CD4-positive, alpha-beta T cell (primary cell): ENCODE measurements at regions not wholly inside any gene's neighbourhood (a gene's known extent, or its start where the extent isn't known, plus 50 kb on each side); places are given as distances from the start of the nearest gene placed in this dataset.

ENCODE experiments used
- ATAC-seq: fragments of 200-7000 bp; cut with Tn5 transposase; one replicate; pipeline ENCODE4 v1.10.0; 2022; ENCODE audit warnings: mild to moderate bottlenecking; ENCODE audit not compliant: poor library complexity
- CTCF ChIA-PET: fragments of 350-600 bp; sonication (Branson Sonifier 250); formaldehyde crosslinking; loops from one replicate; lab custom pipeline; 2021; ENCODE audit warnings: antibody characterized with exemption, inconsistent platforms; lab: Charles Lee
- POLR2A ChIA-PET: fragments of 350-600 bp; sonication (Branson Sonifier 250); formaldehyde crosslinking; loops from one replicate; lab custom pipeline; 2021; ENCODE audit warnings: antibody characterized with exemption, inconsistent platforms; lab: Charles Lee
- DNase-seq, 14 experiments: peaks; one replicate each; pipeline ENCODE4 v3.0.0-alpha.2; 2013 to 2020; ENCODE audit warnings: mixed read lengths in 2 of 14
- H3K27ac ChIP-seq, 2 donors: one replicate each; pipeline versions ENCODE4 v1.5.1 to v1.7.0; 2013; ENCODE audit warnings: low read length in 2 of 2, low read depth in 1 of 2, mild to moderate bottlenecking in 1 of 2
- H3K27me3 ChIP-seq, 2 experiments: 1 replicate in 1 of 2; 2 replicates in 1 of 2; pipeline versions ENCODE4 v1.6.1 to v1.7.0; 2013; ENCODE audit warnings: low read length in 2 of 2, control low read depth in 1 of 2, mild to moderate bottlenecking in 1 of 2, moderate library complexity in 1 of 2; ENCODE audit not compliant: insufficient read depth in 2 of 2, control insufficient read depth in 1 of 2
- H3K36me3 ChIP-seq: one replicate; pipeline ENCODE4 v1.6.1; 2013; ENCODE audit warnings: low read length, control low read depth; ENCODE audit not compliant: insufficient read depth
- H3K4me1 ChIP-seq: one replicate; pipeline ENCODE4 v1.6.1; 2013; ENCODE audit warnings: low read length, control low read depth; ENCODE audit not compliant: insufficient read depth
- H3K4me3 ChIP-seq: one replicate; pipeline ENCODE4 v1.5.1; 2013; ENCODE audit warnings: mild to moderate bottlenecking, low read length, moderate library complexity
- H3K9me3 ChIP-seq, 2 experiments: 1 replicate in 1 of 2; 2 replicates in 1 of 2; pipeline versions ENCODE4 v1.6.1 to v1.7.0; 2013; ENCODE audit warnings: low read length in 2 of 2, mild to moderate bottlenecking in 2 of 2, control low read depth in 1 of 2, moderate library complexity in 1 of 2; ENCODE audit not compliant: control insufficient read depth in 1 of 2, insufficient read depth in 1 of 2
- H3K27ac Mint-ChIP-seq: one replicate; pipeline ENCODE4 v1.8.0; 2020; ENCODE audit warnings: mixed read lengths
- H3K27me3 Mint-ChIP-seq: one replicate; pipeline ENCODE4 v1.8.0; 2021; ENCODE audit warnings: mixed read lengths
- H3K36me3 Mint-ChIP-seq: one replicate; pipeline ENCODE4 v1.8.0; 2021; ENCODE audit warnings: low read depth, mixed read lengths
- H3K4me1 Mint-ChIP-seq: one replicate; pipeline ENCODE4 v1.8.0; 2021; ENCODE audit warnings: low read depth, mixed read lengths
- H3K4me3 Mint-ChIP-seq: one replicate; pipeline ENCODE4 v1.8.0; 2020; ENCODE audit warnings: mild to moderate bottlenecking, mixed read lengths
- H3K9me3 Mint-ChIP-seq: one replicate; pipeline ENCODE4 v1.8.0; 2020; ENCODE audit warnings: mixed read lengths
- intact Hi-C, 2 experiments: fragments of 100-400 bp; cut with DNase I in 1 of 2; cut with micrococcal nuclease in 1 of 2; formaldehyde crosslinking; loops; one replicate each; pipeline versions ENCODE4 v1.15.1 to v1.9.0; 2023 to 2025; cut with DNase I, micrococcal nuclease
- TF ChIP-seq, protein P1 (sequence below): fragments of 200-600 bp; IDR thresholded peaks from one replicate; pipeline ENCODE4 v1.8.0; 2022; ENCODE audit warnings: antibody characterized with exemption, mild to moderate bottlenecking

DNA sequence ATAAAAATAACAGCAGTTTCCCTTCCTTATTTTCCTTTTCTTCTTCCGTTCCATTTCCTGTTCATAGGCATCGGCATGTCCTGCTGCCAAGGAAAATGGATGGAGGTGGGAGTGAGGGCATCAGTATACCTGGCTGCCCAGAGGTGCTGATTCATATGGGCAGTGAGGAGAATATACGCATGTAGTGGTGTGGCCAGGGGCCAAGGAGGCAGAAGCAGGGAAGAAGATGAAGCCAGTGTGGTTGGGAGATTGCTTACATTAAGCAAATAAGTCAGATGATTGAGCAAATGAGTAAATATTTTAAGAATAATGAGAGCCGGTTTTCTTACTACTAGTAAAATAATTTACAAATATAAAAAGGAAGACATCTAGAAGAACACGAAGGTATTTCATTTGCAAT, 344.9 kb upstream of the PAPPA start:
- no peak overlapping the region for H3K27ac Mint-ChIP-seq
- H3K9me3 Mint-ChIP-seq = peaks cover 8% of the 10 kb centered on the region
- CTCF ChIA-PET = no interaction called here
- TF ChIP-seq, protein P1, sequence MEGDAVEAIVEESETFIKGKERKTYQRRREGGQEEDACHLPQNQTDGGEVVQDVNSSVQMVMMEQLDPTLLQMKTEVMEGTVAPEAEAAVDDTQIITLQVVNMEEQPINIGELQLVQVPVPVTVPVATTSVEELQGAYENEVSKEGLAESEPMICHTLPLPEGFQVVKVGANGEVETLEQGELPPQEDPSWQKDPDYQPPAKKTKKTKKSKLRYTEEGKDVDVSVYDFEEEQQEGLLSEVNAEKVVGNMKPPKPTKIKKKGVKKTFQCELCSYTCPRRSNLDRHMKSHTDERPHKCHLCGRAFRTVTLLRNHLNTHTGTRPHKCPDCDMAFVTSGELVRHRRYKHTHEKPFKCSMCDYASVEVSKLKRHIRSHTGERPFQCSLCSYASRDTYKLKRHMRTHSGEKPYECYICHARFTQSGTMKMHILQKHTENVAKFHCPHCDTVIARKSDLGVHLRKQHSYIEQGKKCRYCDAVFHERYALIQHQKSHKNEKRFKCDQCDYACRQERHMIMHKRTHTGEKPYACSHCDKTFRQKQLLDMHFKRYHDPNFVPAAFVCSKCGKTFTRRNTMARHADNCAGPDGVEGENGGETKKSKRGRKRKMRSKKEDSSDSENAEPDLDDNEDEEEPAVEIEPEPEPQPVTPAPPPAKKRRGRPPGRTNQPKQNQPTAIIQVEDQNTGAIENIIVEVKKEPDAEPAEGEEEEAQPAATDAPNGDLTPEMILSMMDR = no peak
- Histone ChIP-seq H3K4me3 (no peak overlapping the region), H3K36me3 (no peaks in the 10 kb centered on the region), H3K27ac (no peak overlapping the region), H3K9me3 (no peaks in the 10 kb centered on the region), H3K27me3 (no peaks in the 10 kb centered on the region), H3K4me1 (no peaks in the 10 kb centered on the region)
- H3K4me1 Mint-ChIP-seq = no peaks in the 10 kb centered on the region
- POLR2A ChIA-PET = no interaction called here
- DNase-seq (no peak), ATAC-seq (no peak)
- H3K27me3 Mint-ChIP-seq = peaks cover 7% of the 10 kb centered on the region
- no peak overlapping the region for H3K4me3 Mint-ChIP-seq
- intact Hi-C loops = no loop called here
- H3K36me3 Mint-ChIP-seq = no peaks in the 10 kb centered on the region

DNA sequence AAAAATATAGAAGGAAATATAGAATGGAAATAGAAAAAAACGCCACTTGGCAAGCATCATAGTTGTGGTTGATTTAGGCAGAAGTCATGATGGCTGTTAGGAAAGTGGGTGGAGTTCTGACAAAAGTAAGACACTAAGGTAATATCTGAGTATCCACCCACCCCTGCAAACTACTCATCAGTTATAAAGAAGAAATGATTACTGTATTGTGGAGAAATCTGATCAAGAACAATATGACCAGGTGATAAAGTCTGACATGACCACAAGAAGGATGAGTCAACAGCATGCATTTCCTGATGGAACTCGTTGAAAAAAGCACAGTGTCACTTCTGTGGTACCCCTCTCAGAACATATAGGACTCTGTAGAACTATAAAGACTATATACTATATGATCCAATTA, 343.4 kb upstream of the PAPPA start:
- Histone ChIP-seq H3K4me3 (no peak overlapping the region), H3K27ac (no peak overlapping the region), H3K9me3 (no peaks in the 10 kb centered on the region), H3K36me3 (no peaks in the 10 kb centered on the region), H3K4me1 (no peaks in the 10 kb centered on the region), H3K27me3 (no peaks in the 10 kb centered on the region)
- TF ChIP-seq, protein P1 = no peak
- intact Hi-C loops = no loop called here
- DNase-seq (no peak), ATAC-seq (no peak)
- no peaks in the 10 kb centered on the region for H3K4me1 Mint-ChIP-seq
- H3K27ac Mint-ChIP-seq = no peak overlapping the region
- ChIA-PET CTCF (no interaction called here), POLR2A (no interaction called here)
- H3K36me3 Mint-ChIP-seq = no peaks in the 10 kb centered on the region
- peaks cover 7% of the 10 kb centered on the region for H3K27me3 Mint-ChIP-seq
- no peak overlapping the region for H3K4me3 Mint-ChIP-seq
- H3K9me3 Mint-ChIP-seq = peaks cover 6% of the 10 kb centered on the region

DNA sequence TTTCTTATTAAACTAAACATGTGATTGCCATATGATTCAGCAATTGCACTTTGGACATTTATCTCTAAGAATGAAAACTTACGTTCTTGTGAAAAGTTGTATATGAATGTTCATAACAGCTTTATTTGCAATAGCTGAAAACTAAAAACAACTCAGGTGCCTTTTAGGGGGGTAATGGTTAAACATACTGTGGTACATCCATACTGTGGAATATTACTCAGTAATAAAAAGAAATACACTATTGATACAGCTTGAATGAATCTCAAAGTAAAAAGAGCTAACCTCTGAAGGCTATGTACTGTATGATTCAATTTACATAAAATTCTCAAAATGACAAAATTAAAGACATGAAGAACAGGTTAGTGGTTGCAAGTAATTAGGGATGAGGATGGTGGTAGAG, 339.5 kb upstream of the PAPPA start:
- H3K27me3 Mint-ChIP-seq = no peaks in the 10 kb centered on the region
- H3K27me3 ChIP-seq = no peaks in the 10 kb centered on the region
- no peak overlapping the region for H3K4me3 Mint-ChIP-seq
- no peaks in the 10 kb centered on the region for H3K4me1 ChIP-seq
- TF ChIP-seq, protein P1 = no peak
- no peaks in the 10 kb centered on the region for H3K9me3 ChIP-seq
- H3K36me3 ChIP-seq = no peaks in the 10 kb centered on the region
- no peaks in the 10 kb centered on the region for H3K36me3 Mint-ChIP-seq
- no peaks in the 10 kb centered on the region for H3K4me1 Mint-ChIP-seq
- no peak overlapping the region for H3K4me3 ChIP-seq
- ChIA-PET CTCF (no interaction called here), POLR2A (no interaction called here)
- DNase-seq = no peak
- intact Hi-C loops = no loop called here
- H3K9me3 Mint-ChIP-seq = peaks cover 6% of the 10 kb centered on the region
- ATAC-seq = no peak
- H3K27ac Mint-ChIP-seq = no peak overlapping the region
- H3K27ac ChIP-seq = no peak overlapping the region
